Keratinocyte (primary cell): ENCODE measurements at regions not wholly inside any gene's neighbourhood (a gene's known extent, or its start where the extent isn't known, plus 50 kb on each side); places are given as distances from the start of the nearest gene placed in this dataset.
A peak's percentile ranks its signal among the peaks of the same experiment; 100 is the strongest.

Source experiments
- DNase-seq: peaks from one replicate; pipeline ENCODE4 v3.0.0-alpha.2; 2011; ENCODE audit warnings: low read depth, missing footprints, low spot score
- FAIRE-seq: peaks from 2 replicates; lab custom pipeline; 2011; peaks lifted over from hg19 to GRCh38; lab: Jason Lieb, UNC
- H2AFZ ChIP-seq: 2 replicates; pipeline ENCODE4 v1.6.0; 2012; ENCODE audit warnings: low read length, control low read depth, inconsistent platforms; ENCODE audit not compliant: control insufficient read depth
- H3K27ac ChIP-seq: 2 replicates; pipeline ENCODE4 v1.5.1; 2011; ENCODE audit warnings: low read length; ENCODE audit not compliant: control insufficient read depth, insufficient read depth
- H3K27me3 ChIP-seq: 3 replicates; pipeline ENCODE4 v1.6.0; 2011; ENCODE audit warnings: low read length; ENCODE audit not compliant: control insufficient read depth, insufficient read depth; ENCODE audit errors: extremely low read depth
- H3K36me3 ChIP-seq, 2 experiments: 2 replicates in 1 of 2; 3 replicates in 1 of 2; pipeline ENCODE4 v1.5.1; 2011; ENCODE audit warnings: low read length in 2 of 2, mild to moderate bottlenecking in 1 of 2; ENCODE audit not compliant: control insufficient read depth in 2 of 2, insufficient read depth in 2 of 2; ENCODE audit errors: extremely low read depth in 1 of 2
- H3K4me1 ChIP-seq: 3 replicates; pipeline ENCODE4 v1.5.1; 2011; ENCODE audit warnings: low read length; ENCODE audit not compliant: control insufficient read depth, insufficient read depth; ENCODE audit errors: extremely low read depth
- H3K4me2 ChIP-seq: 3 replicates; pipeline ENCODE4 v1.6.0; 2011; ENCODE audit warnings: low read depth, low read length; ENCODE audit not compliant: control insufficient read depth, insufficient read depth; ENCODE audit errors: extremely low read depth
- H3K4me3 ChIP-seq, 3 experiments: fragments of 200-600 bp in 1 of 3; sonication (generic) in 1 of 3; 2 replicates in 2 of 3; 3 replicates in 1 of 3; pipeline ENCODE4 v1.5.1; 2011 to 2016; ENCODE audit warnings: low read length in 3 of 3, mild to moderate bottlenecking in 3 of 3, control low read depth in 2 of 3, inconsistent platforms in 1 of 3, low read depth in 1 of 3, mixed read lengths in 1 of 3, mixed run types in 1 of 3, moderate library complexity in 1 of 3; ENCODE audit not compliant: control insufficient read depth in 2 of 3, insufficient read depth in 2 of 3; ENCODE audit errors: extremely low read depth in 1 of 3
- H3K79me2 ChIP-seq: 2 replicates; pipeline ENCODE4 v1.6.0; 2012; ENCODE audit warnings: low read length; ENCODE audit not compliant: control insufficient read depth, insufficient read depth
- H3K9ac ChIP-seq: 3 replicates; pipeline ENCODE4 v1.6.0; 2011; ENCODE audit warnings: low read length; ENCODE audit not compliant: control insufficient read depth, insufficient read depth; ENCODE audit errors: extremely low read depth
- H3K9me1 ChIP-seq: 3 replicates; pipeline ENCODE4 v1.6.0; 2011; ENCODE audit warnings: low read length; ENCODE audit not compliant: control insufficient read depth, insufficient read depth; ENCODE audit errors: extremely low read depth
- H3K9me3 ChIP-seq: 2 replicates; pipeline ENCODE4 v1.5.1; 2012; ENCODE audit warnings: low read depth, low read length; ENCODE audit not compliant: control insufficient read depth
- H4K20me1 ChIP-seq: 3 replicates; pipeline ENCODE4 v1.6.0; 2011; ENCODE audit warnings: low read length; ENCODE audit not compliant: control insufficient read depth, insufficient read depth; ENCODE audit errors: extremely low read depth
- EZH2 ChIP-seq: IDR thresholded peaks from one replicate; pipeline ENCODE4 v1.6.1; 2012; ENCODE audit warnings: inconsistent platforms, mild to moderate bottlenecking, low read length, moderate library complexity
- dilution Hi-C: fragments of 300-500 bp; cut with MboI; formaldehyde crosslinking; loops from one replicate; pipeline ENCODE4 v1.7.0; 2020; ENCODE audit warnings: low sequenced_read_pairs; ENCODE audit not compliant: extremely low pct_ligation_motif_present
- TF ChIP-seq, protein P1 (sequence below), 3 experiments: IDR thresholded peaks in 1 of 3; conservative IDR thresholded peaks in 1 of 3; optimal IDR thresholded peaks in 1 of 3; 2 replicates in 2 of 3; 3 replicates in 1 of 3; pipeline versions ENCODE3 to v1.5.1; 2011; ENCODE audit warnings: low read length in 3 of 3, mild to moderate bottlenecking in 3 of 3, moderate library complexity in 2 of 3, control low read depth in 1 of 3, inconsistent platforms in 1 of 3; ENCODE audit not compliant: insufficient read depth in 2 of 3; ENCODE audit errors: extremely low read depth in 1 of 3

DNA sequence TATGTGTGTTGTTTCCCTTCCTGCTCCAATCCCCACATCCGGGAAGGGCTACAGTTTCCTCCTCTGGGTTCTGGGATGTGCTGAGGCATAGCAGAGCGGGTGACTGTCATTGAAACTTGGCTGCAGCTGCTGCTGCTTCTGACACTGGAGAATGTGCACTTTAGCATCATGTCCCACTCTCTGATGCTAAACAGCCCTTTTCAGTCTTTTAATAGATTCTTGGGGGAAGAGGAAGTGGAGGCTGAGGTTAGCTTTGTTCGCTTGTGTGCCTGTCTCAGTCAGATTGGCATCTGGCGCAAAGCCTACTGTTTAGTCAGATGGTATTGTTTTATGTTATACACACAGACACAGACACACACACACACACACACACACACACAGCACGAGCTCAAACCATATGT, 136.5 kb upstream of the RND3 start:
- Histone ChIP-seq H3K36me3 (no peaks in the 10 kb centered on the region), H3K4me2 (no peak overlapping the region), H4K20me1 (no peaks in the 10 kb centered on the region), H3K9me1 (no peaks in the 10 kb centered on the region), H3K9ac (no peak overlapping the region), H3K4me1 (peaks cover 40% of the 10 kb centered on the region), H3K9me3 (no peaks in the 10 kb centered on the region), H3K4me3 (no peak overlapping the region), H3K27ac (no peak overlapping the region), H3K27me3 (no peaks in the 10 kb centered on the region), H3K79me2 (no peaks in the 10 kb centered on the region), H2AFZ (no peak overlapping the region)
- DNase-seq (no peak), FAIRE-seq (peak; percentile 77)
- dilution Hi-C loops: no loop called here
- TF ChIP-seq EZH2: no peak
- TF ChIP-seq, protein P1, sequence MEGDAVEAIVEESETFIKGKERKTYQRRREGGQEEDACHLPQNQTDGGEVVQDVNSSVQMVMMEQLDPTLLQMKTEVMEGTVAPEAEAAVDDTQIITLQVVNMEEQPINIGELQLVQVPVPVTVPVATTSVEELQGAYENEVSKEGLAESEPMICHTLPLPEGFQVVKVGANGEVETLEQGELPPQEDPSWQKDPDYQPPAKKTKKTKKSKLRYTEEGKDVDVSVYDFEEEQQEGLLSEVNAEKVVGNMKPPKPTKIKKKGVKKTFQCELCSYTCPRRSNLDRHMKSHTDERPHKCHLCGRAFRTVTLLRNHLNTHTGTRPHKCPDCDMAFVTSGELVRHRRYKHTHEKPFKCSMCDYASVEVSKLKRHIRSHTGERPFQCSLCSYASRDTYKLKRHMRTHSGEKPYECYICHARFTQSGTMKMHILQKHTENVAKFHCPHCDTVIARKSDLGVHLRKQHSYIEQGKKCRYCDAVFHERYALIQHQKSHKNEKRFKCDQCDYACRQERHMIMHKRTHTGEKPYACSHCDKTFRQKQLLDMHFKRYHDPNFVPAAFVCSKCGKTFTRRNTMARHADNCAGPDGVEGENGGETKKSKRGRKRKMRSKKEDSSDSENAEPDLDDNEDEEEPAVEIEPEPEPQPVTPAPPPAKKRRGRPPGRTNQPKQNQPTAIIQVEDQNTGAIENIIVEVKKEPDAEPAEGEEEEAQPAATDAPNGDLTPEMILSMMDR (optimal IDR thresholded peaks at IDR 0.05 in 1 of 3, IDR thresholded peaks at IDR 0.05 in 1 of 3, conservative IDR thresholded peaks at IDR 0.05 in 1 of 3; ENCODE audit: extremely low read depth in 1 of 3, insufficient read depth in 2 of 3, low read length in 3 of 3): no peak

DNA sequence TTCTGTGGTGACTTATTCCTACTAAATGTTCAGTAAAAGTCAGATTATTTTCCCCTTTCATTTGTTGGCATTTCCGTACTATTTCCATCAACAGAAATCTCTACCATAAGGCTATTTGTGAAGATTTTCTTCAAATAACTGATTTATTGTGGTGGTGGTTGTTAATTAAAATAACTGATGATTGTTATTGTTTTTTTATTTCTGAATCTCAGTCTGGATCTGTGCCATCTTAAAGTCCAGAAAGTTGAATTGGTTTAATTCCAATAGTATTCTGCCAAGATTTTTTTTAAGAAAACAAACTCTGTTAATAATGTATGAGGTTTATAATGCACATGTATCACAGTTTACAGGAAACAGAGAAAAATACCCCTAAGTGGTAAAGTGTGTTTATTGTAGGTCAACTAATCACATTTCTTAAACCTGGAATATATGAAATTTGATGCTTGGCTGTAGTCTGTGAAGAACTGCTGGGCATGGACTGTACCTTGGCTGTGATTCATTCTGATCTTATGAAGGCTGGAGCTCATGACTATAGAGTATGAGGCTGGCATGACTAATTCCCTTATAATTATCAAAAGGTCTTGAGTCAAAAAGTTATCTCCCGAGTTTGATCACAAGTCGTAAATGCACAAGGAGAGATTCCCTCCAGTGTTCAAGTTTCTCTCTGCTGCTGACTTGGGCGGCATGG, 134.2 kb upstream of the RND3 start:
- TF ChIP-seq, protein P1 (optimal IDR thresholded peaks at IDR 0.05 in 1 of 3, IDR thresholded peaks at IDR 0.05 in 1 of 3, conservative IDR thresholded peaks at IDR 0.05 in 1 of 3; ENCODE audit: extremely low read depth in 1 of 3, insufficient read depth in 2 of 3, low read length in 3 of 3): no peak
- TF ChIP-seq EZH2: no peak
- Histone ChIP-seq H3K27ac (peak overlapping the region; percentile 88), H3K36me3 (no peaks in the 10 kb centered on the region), H3K9me3 (no peaks in the 10 kb centered on the region), H3K9ac (no peak overlapping the region), H3K27me3 (no peaks in the 10 kb centered on the region), H4K20me1 (no peaks in the 10 kb centered on the region), H3K79me2 (no peaks in the 10 kb centered on the region), H2AFZ (peak overlapping the region; percentile 80), H3K4me2 (peak overlapping the region; percentile 62), H3K9me1 (no peaks in the 10 kb centered on the region), H3K4me3 (no peak overlapping the region), H3K4me1 (peaks cover 43% of the 10 kb centered on the region)
- FAIRE-seq (peak; percentile 91), DNase-seq (peak; percentile 55)
- dilution Hi-C loops: no loop called here
